VCaP (cell line): ENCODE measurements at regions not wholly inside any gene's neighbourhood (a gene's known extent, or its start where the extent isn't known, plus 50 kb on each side); places are given as distances from the start of the nearest gene placed in this dataset.
A peak's percentile ranks its signal among the peaks of the same experiment; 100 is the strongest.

Source experiments
- H3K27ac ChIP-seq: fragments of 450-650 bp; 2 replicates; pipeline ENCODE4 v1.5.1; 2017
- TF ChIP-seq, protein P1 (sequence below): fragments of 450-650 bp; conservative IDR thresholded peaks from 2 replicates; pipeline ENCODE4 v1.5.1; 2017; ENCODE audit warnings: mild to moderate bottlenecking, moderate library complexity

DNA sequence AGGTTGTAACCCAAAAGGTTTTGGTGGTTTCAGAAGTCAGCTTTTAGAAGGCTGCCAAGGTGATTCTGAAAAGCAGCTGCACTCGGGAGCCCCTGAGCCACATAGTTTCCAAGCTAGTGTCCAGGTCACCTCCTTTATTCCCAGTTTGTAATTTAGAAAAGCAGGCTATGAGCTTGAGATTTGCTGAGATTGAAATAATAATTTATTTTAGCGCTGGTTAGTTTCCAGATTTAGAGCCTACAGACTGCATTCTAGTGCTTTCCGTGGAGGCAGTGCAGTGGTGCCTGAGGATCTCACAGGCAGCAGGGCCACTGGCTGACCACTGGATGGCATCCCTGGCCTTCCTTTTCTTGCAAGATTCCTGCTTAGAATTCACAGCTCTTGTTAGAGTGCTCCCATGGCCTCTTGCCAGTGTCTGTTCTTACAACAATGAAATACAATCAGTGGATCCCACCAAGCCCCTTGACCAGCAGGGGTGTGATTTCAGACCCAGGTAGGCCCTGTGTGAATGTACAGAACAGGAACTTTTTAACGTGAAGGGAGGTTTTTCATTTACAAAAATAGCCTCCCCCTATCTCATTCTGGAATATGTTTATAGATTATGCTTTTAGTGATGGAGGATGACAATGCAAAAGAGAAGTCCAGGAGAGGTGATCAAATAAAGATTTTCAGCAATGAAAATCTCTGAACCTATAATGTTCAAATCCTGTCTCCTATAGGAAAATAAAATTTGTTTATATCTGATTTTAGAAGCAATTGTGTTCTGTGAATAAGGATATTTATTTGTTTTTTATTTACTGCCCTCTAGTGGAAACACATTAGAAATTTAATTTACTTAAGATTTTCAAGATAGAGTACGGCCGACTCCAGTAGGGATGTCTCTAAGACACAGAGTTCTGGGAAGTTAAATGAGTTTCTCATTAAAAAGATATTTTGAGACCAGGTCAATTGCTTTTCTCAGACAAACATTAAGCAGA is 362.1 kb upstream of the STXBP6 start:
- H3K27ac ChIP-seq: no peak overlapping the region
- TF ChIP-seq, protein P1, sequence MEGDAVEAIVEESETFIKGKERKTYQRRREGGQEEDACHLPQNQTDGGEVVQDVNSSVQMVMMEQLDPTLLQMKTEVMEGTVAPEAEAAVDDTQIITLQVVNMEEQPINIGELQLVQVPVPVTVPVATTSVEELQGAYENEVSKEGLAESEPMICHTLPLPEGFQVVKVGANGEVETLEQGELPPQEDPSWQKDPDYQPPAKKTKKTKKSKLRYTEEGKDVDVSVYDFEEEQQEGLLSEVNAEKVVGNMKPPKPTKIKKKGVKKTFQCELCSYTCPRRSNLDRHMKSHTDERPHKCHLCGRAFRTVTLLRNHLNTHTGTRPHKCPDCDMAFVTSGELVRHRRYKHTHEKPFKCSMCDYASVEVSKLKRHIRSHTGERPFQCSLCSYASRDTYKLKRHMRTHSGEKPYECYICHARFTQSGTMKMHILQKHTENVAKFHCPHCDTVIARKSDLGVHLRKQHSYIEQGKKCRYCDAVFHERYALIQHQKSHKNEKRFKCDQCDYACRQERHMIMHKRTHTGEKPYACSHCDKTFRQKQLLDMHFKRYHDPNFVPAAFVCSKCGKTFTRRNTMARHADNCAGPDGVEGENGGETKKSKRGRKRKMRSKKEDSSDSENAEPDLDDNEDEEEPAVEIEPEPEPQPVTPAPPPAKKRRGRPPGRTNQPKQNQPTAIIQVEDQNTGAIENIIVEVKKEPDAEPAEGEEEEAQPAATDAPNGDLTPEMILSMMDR: peak; percentile 85

DNA sequence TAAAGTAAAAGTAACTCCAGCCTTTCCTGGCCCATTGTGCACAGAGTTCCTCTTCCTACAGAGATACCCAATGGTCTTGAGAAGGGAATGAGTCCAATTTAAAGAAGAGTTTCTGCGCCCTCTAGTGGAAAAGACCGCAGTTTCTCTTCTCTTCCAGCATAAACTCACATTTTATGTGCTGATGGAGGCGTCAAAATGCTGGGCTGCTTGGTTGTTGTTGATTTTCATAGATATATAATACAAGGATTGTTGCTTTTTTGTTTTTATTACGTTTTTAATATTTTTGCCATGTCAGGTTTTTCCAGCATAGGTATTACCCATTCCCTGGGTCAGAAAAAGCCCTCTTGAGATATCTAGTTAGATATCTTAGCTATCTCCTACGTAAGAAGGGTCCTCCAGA is 356.9 kb upstream of the STXBP6 start:
- H3K27ac ChIP-seq: no peak overlapping the region
- TF ChIP-seq, protein P1: peak; percentile 81

DNA sequence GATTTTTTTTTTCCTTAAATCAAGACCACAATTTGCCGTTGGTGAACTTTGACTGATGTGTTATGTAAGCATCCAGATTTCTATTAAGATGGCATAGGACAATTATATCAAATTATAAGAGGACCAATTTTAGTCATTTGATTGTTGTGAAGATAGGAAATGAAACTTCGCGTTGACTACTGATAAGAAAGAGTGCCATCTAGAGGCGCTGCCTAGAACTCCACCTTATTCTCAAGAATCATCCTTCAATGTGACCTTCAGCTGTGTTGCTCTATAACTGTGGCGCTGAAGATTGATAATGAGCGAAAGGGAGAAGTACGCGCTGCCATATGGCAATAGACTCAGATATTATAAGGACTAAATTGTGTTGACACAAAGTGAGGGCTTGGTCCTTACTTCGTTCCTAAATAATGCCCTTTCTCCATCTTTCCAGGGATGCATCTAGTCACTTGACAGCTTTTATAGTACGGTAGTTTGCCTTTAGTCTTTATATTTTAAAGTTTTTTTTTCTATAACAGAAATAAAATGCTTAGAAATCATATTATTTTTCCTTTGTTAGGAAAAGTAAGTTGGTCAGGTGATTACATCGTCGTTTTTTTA is 350.8 kb upstream of the STXBP6 start:
- TF ChIP-seq, protein P1: peak; percentile 85
- H3K27ac ChIP-seq: no peak overlapping the region

DNA sequence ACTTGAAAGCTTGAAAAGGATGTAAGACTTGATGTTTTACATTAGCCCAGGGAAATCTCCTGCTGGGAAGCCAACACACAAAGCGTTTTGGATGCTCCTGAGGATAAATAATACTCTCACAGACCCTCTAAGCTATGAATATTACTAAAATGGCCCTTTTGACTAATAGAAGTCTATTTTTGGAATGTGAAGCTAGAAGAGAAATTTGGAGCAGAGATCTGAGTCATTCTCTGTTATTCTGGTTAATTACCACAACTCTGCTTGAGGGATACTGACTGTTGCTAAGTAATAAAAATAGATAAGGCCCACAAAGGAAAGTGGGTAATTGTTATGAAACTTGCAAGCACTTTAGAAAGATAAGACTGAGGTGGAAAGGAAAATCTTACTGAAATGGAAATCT is 346.2 kb upstream of the STXBP6 start:
- H3K27ac ChIP-seq: no peak overlapping the region

DNA sequence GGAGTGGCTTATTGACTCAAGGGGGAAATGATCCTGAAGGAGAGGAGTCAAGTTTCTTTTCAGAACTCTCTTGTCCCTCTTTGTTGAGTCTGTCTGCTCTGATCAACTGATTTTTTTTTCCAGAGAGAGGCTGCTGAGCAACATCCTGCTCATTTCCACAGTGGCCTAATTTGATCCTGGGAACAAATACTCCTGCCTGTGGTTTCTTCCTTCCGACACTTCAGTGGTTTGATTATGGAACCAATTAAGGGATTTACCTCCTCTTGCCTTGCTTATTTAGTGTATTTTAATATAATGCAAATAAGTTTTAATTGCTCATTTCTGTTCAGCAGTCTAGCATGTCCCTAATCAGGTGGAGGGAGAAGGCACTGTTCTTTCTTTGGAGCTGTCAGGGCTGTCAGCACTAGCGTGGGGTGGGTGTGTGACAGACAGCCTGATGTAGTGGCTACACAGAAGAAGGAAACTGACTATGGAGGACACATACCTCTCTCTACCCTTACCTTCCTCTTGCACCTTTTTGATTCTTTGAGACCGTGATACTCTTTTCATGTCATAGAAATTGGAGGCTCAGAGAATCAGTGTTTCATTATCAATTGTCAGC is 344.9 kb upstream of the STXBP6 start:
- TF ChIP-seq, protein P1: no peak
- H3K27ac ChIP-seq: no peak overlapping the region

More for the DNA sequence above, 346.2 kb upstream of the STXBP6 start:
- TF ChIP-seq, protein P1: no peak

DNA sequence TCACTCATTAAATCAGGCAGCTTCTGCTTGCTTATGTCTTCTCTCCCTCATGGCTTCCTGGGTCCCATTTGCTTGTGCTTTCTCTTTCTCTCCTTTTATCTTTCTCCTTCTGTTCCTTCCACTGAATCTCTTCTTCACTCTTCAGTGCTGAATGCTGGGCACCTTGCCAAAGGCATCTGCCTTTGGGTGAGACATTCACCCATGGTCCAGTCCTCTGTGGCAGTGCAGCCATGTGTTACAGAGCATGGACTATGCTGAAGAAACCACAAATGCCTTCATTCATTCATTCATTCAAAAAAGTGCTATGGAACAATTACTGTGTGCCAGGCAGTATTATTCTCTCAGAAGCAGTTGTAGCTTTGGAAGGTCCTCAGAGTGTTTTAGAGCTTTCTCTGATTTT is 344.4 kb upstream of the STXBP6 start:
- no peak overlapping the region for H3K27ac ChIP-seq
- TF ChIP-seq, protein P1: no peak

DNA sequence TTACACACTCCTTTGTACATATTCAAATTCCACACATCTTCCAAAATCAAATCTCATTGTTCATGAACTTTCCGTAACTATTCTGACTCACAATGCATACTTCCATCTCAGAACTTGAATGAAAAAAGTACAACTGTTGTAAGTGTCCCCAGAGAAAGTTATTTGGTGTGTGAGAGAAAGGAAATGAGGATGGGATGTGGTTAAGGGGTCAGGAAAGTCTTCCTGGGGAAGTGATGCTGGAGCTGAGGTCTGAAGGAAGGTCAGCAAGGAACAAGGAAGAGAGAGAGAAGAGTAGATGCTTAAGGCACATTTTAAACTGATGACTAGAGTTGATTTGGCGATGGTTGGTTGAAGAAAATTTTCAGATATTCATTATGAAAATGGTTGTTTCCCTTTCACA is 340.0 kb upstream of the STXBP6 start:
- no peak overlapping the region for H3K27ac ChIP-seq
- TF ChIP-seq, protein P1: no peak
